SK-N-MC (cell line): ENCODE measurements at regions not wholly inside any gene's neighbourhood (a gene's known extent, or its start where the extent isn't known, plus 50 kb on each side); places are given as distances from the start of the nearest gene placed in this dataset.

Experiments
- EZH2 ChIP-seq: fragments of 200-600 bp; sonication (generic); IDR thresholded peaks from one replicate; pipeline ENCODE4 v1.6.1; 2017; ENCODE audit warnings: antibody characterized with exemption
- FOXP2 ChIP-seq: optimal IDR thresholded peaks from 2 replicates; pipeline ENCODE3; 2011; ENCODE audit warnings: mild to moderate bottlenecking, moderate library complexity; ENCODE audit not compliant: insufficient read depth; ENCODE audit errors: extremely low read length, control extremely low read depth
- POLR2AphosphoS5 ChIP-seq: IDR thresholded peaks from 2 replicates; pipeline ENCODE4 v1.6.1; 2012; ENCODE audit warnings: mild to moderate bottlenecking, low read depth, low read length, borderline replicate concordance

- TF ChIP-seq EZH2 (no peak), POLR2AphosphoS5 (no peak), FOXP2 (no peak)
These were observed 113.2 kb upstream of the SATB2 start for GRCh38 chr2:199570934-199571333.
